ENCODE measurements at regions not wholly inside any gene's neighbourhood (a gene's known extent, or its start where the extent isn't known, plus 50 kb on each side); places are given as distances from the start of the nearest gene placed in this dataset.

- TF ChIP-seq, protein P1, sequence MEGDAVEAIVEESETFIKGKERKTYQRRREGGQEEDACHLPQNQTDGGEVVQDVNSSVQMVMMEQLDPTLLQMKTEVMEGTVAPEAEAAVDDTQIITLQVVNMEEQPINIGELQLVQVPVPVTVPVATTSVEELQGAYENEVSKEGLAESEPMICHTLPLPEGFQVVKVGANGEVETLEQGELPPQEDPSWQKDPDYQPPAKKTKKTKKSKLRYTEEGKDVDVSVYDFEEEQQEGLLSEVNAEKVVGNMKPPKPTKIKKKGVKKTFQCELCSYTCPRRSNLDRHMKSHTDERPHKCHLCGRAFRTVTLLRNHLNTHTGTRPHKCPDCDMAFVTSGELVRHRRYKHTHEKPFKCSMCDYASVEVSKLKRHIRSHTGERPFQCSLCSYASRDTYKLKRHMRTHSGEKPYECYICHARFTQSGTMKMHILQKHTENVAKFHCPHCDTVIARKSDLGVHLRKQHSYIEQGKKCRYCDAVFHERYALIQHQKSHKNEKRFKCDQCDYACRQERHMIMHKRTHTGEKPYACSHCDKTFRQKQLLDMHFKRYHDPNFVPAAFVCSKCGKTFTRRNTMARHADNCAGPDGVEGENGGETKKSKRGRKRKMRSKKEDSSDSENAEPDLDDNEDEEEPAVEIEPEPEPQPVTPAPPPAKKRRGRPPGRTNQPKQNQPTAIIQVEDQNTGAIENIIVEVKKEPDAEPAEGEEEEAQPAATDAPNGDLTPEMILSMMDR (IDR thresholded peaks at IDR 0.05) = no peak
- no peak for TF ChIP-seq POLR2A (IDR thresholded peaks at IDR 0.05)
These were observed 974.9 kb upstream of the PIK3C3 start for GRCh38 chr18:40980171-40980570.

Data from ovary (tissue), 3 donors.